HG02763 (cell line): ENCODE measurements at regions not wholly inside any gene's neighbourhood (a gene's known extent, or its start where the extent isn't known, plus 50 kb on each side); places are given as distances from the start of the nearest gene placed in this dataset.
"Not testable (repeated sequence)": the region's sequence is repeated elsewhere in the genome, so short reads cannot be mapped to it uniquely, and the experiment has no call there.

Experiments
- ATAC-seq: cut with Tn5 transposase; IDR thresholded peaks from one replicate; pipeline ENCODE4 v1.9.1; 2021; ENCODE audit warnings: mild to moderate bottlenecking, moderate library complexity; ENCODE audit not compliant: unreplicated experiment

DNA sequence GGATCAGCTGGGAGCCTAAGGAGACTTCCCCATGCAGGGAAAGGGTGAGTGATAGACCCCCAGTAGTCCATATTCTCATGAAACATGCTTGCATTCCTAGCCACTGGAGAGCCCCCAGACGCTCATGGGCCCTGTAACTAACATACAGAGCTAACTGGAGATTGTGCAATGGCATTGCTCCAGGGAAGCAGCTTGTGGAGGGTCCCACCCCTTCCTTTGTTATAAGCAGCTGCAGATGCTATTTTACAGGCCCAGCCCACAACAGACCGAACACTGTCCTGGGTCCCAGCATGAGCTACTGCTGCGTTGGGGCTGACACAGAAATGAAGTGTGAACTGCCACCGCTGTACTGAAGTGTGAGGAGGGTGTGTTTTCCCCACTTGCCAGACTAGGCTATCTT, 1465.7 kb upstream of the DIAPH2 start:
- ATAC-seq: no peak

- no peak for ATAC-seq
Observed at GRCh38 chrX:95248386-95248785, 1436.3 kb upstream of the DIAPH2 start.

DNA sequence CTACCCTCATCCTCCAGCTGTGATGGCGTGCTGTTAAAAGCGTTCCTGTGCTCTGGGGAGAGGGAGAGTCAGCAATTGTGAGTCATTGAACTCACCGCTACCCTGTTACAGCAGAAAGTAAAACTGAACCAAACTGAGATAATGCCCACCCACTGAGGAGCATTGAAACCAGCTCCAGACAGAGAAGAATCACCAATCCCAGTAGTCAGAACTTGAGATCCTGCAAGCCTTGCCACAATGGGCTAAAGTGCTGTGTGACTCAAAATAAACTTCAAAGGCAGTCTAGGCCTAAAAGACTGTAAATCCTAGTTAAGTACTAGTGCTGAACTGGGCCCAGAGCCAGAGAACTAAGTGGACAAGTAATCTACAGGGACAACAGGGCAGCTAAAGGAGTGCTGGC, 1394.2 kb upstream of the DIAPH2 start:
- no peak for ATAC-seq

DNA sequence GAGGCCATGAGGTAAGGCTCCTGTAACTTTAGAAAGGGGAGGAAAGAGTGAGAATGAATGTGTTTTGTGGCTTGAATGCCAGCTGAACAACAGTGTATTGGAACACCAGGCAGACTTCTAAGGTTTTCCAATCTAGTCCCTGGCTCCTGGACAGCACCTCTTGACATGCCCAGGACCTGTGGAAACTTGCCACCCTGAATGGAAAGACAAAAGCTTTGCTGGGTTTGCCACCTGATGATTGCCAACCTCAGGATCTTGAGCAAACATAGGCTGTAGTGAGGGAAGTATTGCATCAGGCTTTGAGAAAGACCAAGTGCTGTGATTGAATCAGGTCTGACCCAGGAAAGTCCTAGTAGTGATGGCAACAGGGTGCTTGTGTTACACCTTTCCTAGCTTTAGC, 1393.1 kb upstream of the DIAPH2 start:
- no peak for ATAC-seq

- ATAC-seq: no peak
Observed at GRCh38 chrX:95318882-95319281, 1365.8 kb upstream of the DIAPH2 start.

DNA sequence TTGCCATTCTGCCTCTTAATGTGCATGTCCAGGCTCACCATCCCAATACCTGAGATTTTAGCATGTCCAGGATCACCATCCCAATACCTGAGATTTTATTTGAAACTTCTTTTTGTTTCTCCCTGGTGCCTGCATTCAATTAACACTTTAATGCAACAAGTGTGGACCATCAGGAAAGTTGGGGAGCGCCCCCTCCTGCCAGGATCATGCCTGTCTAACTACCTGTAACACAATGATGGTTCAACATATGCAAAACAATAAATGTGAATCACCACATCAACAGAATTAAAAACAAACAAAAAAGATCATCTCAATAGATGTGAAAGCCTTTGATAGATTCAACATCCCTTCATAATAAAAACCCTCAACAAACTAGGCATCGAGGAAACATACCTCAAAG, 1359.5 kb upstream of the DIAPH2 start:
- ATAC-seq: no peak

DNA sequence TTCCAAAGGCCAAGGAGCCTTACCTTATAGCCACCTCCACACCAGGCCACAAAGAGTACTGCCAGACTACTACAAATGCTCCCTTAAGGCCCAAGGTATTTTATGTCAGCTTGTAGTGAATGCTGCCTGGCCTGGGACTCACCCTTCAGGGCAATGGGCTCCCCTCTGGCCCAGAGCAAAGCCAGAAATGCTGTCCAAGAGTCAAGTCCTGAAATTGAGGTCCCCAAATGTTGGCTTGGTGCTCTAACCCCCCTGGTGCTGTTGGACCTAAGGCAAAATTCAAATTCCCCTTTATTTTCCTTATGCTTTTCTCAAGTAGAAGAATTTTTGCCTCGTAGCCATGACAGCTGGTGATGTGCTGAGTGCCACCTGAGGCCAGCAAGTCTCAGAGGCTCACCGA, 1354.3 kb upstream of the DIAPH2 start:
- no peak for ATAC-seq

GRCh38 chrX:95332530-95332929, 1352.1 kb upstream of the DIAPH2 start:
- ATAC-seq: no peak

DNA sequence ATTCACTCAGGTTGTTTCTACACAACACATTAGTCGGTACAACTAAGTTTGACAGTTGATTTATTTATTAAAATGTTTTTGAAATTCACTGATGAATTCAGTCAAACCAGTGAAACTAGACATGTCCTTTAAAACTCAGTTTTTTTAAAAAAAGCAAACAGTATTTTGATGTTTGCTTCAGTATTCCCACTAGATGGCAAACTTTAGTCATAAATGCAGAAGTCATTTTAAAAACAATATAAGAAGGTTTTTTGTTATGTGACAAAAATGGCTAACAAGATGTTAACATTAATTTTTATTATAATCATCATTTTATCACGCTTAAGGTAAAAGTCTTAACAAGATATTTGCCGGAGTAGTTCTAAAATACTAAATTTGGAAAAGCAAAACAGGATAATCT, 1337.8 kb upstream of the DIAPH2 start:
- ATAC-seq: no peak

GRCh38 chrX:95350774-95351488, 1333.7 kb upstream of the DIAPH2 start:
- ATAC-seq: no peak

- ATAC-seq: no peak
Observed at GRCh38 chrX:95367286-95367685, 1317.4 kb upstream of the DIAPH2 start.

DNA sequence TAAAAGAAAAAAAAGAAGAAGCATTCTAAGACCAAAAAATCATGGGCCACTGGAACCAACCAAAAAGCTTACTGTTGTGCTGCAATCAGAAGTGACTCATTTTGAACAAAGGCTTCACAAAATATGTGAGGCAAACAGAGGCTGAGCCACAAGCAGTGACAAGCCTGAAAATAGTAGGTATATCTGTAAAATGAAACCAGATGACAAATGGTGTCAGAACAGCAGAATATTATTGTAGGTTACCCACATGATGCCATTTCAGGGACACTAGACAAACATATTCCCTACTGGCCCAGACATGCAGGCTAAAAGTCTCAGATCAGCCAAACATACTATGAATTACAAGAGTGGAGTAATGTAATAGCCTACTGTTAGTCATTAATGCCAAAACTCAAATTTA, 1301.8 kb upstream of the DIAPH2 start:
- ATAC-seq: no peak

DNA sequence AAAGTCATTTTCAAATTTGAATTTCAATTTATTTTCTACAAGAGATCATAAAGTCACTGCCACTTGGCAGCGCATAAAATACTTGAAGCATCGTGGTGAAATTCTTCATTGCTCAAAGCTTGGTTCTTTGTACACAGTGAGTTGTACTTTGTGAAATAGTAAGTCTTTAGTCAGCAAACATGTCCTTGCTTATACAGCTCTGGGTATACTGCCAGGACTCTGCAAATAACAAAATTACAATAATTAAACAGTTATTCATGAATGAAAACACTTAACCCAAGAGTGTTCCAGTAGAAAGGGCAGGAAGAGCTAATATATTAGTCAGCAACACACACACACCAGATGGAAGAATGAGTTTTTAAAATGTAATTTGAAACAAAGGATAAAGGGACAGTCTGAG, 1300.9 kb upstream of the DIAPH2 start:
- ATAC-seq: no peak

DNA sequence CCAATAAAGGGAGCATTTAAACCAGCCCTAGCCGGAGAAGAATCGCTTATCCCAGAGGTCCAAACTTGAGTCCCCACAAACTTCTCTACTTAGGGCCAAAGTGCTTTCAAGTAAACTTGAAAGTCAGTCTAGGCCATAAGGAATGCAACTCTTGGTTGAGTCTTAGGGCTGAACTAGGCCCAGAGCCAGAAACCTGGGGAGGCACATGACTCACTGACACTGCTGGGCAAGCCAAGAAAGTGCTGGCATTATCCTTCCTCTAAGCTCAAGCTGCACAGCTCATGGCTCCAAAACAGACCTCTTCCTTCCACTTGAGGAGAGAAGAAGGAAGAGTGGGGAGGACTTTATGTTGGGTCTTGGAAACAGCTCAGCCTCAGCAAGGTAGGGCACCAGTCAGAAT, 1257.3 kb upstream of the DIAPH2 start:
- ATAC-seq: no peak

DNA sequence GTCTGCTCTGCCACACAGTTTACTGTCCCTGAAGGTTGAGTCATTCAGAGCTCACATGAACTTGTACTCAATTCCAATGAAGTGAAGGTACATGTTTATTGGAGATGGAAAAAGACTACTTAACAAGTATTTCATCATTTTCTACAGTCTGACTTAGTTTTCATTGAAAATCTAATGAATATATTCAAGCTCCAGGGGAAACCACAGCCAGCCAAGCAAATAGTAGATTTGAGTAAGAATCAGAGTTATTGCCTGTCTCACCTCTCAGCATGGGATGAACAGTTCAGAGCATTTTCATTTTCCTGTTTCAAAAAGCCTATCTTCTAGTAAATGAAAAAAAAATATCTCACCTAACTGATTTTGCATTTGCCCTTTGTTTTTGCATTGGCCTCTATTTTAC, 1249.4 kb upstream of the DIAPH2 start:
- no peak for ATAC-seq

DNA sequence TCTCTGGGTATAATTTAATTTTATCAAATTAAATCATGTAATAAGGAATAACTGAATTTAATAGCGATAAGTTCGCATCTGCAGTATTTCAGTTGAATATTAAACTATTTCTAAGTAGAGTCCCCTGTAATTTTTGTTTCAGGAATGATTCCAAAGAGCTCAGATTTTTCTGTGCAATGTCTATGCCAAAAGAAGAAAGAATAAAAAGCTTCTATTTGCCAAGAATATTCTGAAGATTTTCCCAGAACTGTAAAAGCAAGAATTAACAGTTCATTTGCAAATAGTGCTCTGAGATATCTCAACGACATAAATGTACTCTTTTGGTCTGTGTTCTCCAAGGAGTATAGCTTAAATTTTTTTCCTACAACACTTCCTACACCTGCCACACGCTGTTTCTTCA, 1242.8 kb upstream of the DIAPH2 start:
- ATAC-seq: no peak

GRCh38 chrX:95484781-95485180, 1199.9 kb upstream of the DIAPH2 start:
- no peak for ATAC-seq

- ATAC-seq: no peak
Observed at GRCh38 chrX:95505721-95506120, 1178.9 kb upstream of the DIAPH2 start.

DNA sequence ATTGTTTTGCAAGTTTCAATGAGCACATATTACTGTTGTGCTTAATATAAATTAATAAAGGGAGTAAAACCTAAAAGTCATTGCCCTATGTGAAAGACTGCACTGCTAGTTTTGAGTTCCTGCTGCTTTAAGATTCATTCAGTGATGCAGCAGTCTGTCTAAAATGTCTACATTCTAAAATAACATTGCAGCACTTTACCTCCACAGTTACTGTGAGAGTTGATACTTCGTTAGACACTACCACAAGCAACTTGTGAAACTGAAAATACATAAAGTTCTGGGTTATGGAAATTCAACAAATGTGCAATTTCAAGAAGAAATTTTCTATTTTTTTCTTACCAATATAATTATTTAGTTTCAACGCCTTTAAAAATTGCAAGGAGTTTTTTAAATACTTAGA, 1175.2 kb upstream of the DIAPH2 start:
- no peak for ATAC-seq

DNA sequence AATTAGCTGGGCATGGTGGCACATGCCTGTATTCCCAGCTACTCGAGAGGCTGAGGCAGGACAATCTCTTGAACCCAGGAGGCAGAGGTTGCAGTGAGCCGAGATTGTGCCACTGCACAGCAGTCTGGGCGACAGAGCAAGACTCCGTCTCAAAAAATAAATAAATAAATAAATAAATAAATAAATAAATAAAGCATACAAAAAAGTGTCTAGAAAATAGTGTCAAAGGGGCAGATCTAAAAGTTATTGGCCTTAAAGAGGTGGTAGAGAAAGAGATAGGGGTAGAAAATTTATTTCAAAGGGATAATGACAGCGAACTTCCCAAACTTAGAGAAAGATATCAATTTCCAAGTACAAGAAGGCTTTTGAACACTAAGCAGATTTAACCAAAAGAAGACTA, 1160.6 kb upstream of the DIAPH2 start:
- not testable (repeated sequence) for ATAC-seq

DNA sequence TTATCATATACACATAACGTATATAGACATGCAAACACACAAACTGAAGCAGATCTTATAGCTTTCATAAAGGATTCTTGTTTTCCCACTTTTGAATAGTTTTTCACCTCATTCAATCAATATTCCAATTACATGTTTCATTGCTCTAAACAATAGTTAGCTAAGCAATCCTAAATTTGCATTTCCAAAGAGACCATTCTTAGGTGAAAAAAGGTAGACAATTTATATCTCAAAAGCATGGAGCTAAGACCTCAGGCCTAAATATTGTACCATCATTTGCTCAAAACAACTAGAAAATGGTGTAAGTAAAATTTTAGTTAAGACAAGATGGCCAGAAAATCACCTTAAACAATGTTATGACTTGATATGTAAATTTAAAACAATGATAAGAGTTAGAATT, 1148.5 kb upstream of the DIAPH2 start:
- no peak for ATAC-seq

DNA sequence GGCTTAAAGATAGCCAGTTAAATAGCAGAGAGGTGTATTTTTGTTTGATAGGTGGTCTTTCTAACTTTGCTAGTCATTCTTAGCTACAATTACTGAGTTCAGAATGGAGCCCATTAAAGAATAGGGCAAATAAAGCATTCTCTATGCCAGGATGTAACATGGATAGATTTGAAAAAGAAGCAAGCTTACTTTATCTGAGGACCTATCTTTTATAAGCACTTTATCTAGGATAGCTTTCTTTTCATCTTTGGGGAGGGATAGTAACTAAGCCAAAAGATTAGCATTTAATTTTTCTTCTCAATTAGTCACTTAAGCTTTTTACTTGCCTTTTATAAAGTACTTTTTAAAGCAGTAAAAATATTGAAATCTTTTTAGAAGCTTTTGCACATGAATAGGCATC, 1148.0 kb upstream of the DIAPH2 start:
- ATAC-seq: no peak

- ATAC-seq: no peak
Observed at GRCh38 chrX:95539041-95539440, 1145.6 kb upstream of the DIAPH2 start.
